ENCODE measurements at regions not wholly inside any gene's neighbourhood (a gene's known extent, or its start where the extent isn't known, plus 50 kb on each side); places are given as distances from the start of the nearest gene placed in this dataset.

DNA sequence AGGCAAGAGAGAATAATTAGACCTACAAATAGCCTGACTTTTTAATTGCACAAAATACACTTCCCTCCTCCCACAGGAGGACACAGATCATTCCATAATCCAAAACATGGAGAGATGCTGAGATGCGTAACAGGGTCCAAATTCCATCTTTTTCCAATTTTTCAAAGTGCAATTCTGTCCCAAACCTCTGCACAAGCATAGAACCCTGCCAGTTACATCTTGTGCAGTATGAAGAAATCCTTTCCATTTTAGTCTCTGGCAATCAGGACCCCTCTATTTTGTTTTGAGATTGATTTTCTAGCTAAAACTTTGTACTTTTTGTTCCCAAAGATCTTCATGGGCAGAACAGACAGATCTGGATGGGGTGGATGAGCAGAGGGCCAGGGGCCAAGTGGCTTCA is 209.2 kb downstream of the B3GLCT start:
- Histone ChIP-seq H3K36me3 (ENCODE audit: control insufficient read depth in 2 of 2, extremely low read depth in 1 of 2, insufficient read depth in 2 of 2, low read length in 2 of 2) (no peaks in the 10 kb centered on the region), H3K27me3 (ENCODE audit: control insufficient read depth in 2 of 2, insufficient read depth in 2 of 2, low read length in 2 of 2) (peaks cover 12 to 19% of the 10 kb centered on the region in 2 experiments), H3K9me3 (replicated peaks; ENCODE audit: control insufficient read depth, insufficient read depth, low read length) (no peaks in the 10 kb centered on the region), H3K27ac (ENCODE audit: insufficient read depth, low read depth, low read length) (no peak overlapping the region), H3K79me2 (ENCODE audit: control insufficient read depth, insufficient read depth, low read length) (no peaks in the 10 kb centered on the region), H3K9me1 (replicated peaks; ENCODE audit: control insufficient read depth, extremely low read depth, insufficient read depth, low read length) (no peaks in the 10 kb centered on the region), H4K20me1 (replicated peaks; ENCODE audit: control insufficient read depth, extremely low read depth, insufficient read depth, low read length) (no peaks in the 10 kb centered on the region), H3K4me1 (ENCODE audit: control insufficient read depth, extremely low read depth, insufficient read depth, low read length) (no peaks in the 10 kb centered on the region), H3K4me3 (replicated peaks in 1 of 3; ENCODE audit: insufficient read depth in 1 of 3, low read depth in 1 of 3, low read length in 3 of 3) (no peak overlapping the region), H3K9ac (replicated peaks; ENCODE audit: extremely low read depth, insufficient read depth, low read length) (no peak overlapping the region), H2AFZ (ENCODE audit: low read depth, low read length) (no peak overlapping the region), H3K4me2 (ENCODE audit: insufficient read depth, low read length) (no peak overlapping the region)
- dilution Hi-C loops (cut with MboI; ENCODE audit: extremely low pct_ligation_motif_present, low sequenced_read_pairs): loop anchor here (25.0 kb wide), 1 partner anchor 172 kb away; no protein-coding TSS in a partner anchor
- BruUV-seq (replicated peaks): no TSS peak
- ChIA-PET CTCF (interaction anchor here (2.9 to 3.8 kb wide), 2 partner anchors 15 to 173 kb away, joined by 8 to 21 read pairs; no protein-coding TSS in a partner anchor), POLR2A (no interaction called here)
- TF ChIP-seq FOS (IDR thresholded peaks at IDR 0.05; ENCODE audit: borderline replicate concordance, insufficient read depth, low read length): no peak
- no peak for TF ChIP-seq EZH2 (IDR thresholded peaks at IDR 0.05; ENCODE audit: borderline replicate concordance, low read depth, low read length, severe bottlenecking)
- no peak for TF ChIP-seq MAX (IDR thresholded peaks at IDR 0.05; ENCODE audit: insufficient read depth, insufficient read length)
- no peak for TF ChIP-seq POLR2AphosphoS5 (IDR thresholded peaks at IDR 0.05; ENCODE audit: insufficient read depth, low read depth, low read length)
- no peak for TF ChIP-seq GATA2 (IDR thresholded peaks at IDR 0.05; ENCODE audit: insufficient read depth, insufficient read length, low read depth, low read length)
- no peak for TF ChIP-seq MYC (IDR thresholded peaks at IDR 0.05; ENCODE audit: low read depth, low read length)
- no peak for TF ChIP-seq JUN (IDR thresholded peaks at IDR 0.05; ENCODE audit: borderline replicate concordance, insufficient read depth, insufficient read length, low read depth)
- intact Hi-C loops (cut with micrococcal nuclease): no loop called here
- FAIRE-seq: no peak
- DNase-seq (ENCODE audit: low read depth, low spot score): no peak

Data from endothelial cell of umbilical vein (primary cell).